GM13977 (cell line): ENCODE measurements at regions not wholly inside any gene's neighbourhood (a gene's known extent, or its start where the extent isn't known, plus 50 kb on each side); places are given as distances from the start of the nearest gene placed in this dataset.
A peak's percentile ranks its signal among the peaks of the same experiment; 100 is the strongest.
"Not testable (repeated sequence)": the region's sequence is repeated elsewhere in the genome, so short reads cannot be mapped to it uniquely, and the experiment has no call there.

Experiments used
- DNase-seq: peaks from one replicate; pipeline ENCODE4 v3.0.0; 2012; ENCODE audit warnings: low spot score
- CTCF ChIP-seq: IDR thresholded peaks from 2 replicates; pipeline ENCODE4 v1.5.1; 2012; ENCODE audit warnings: mild to moderate bottlenecking, control low read depth; ENCODE audit not compliant: insufficient read depth; ENCODE audit errors: extremely low read depth, missing control alignments
- in situ Hi-C: fragments of 300-500 bp; cut with MboI; formaldehyde crosslinking; loops from one replicate; pipeline ENCODE4 v1.12.0; 2022; ENCODE audit warnings: low sequenced_read_pairs, low pct_unique_long_range_greater_than_20kb, mixed read lengths, inconsistent platforms; ENCODE audit not compliant: unreplicated experiment

GRCh38 chr4:110865611-110866259, 242.9 kb upstream of the PITX2 start:
- DNase-seq = no peak
- in situ Hi-C loops = no loop called here

GRCh38 chr4:110867251-110867960, 244.5 kb upstream of the PITX2 start:
- in situ Hi-C loops = no loop called here
- no peak for TF ChIP-seq CTCF
- peak; percentile 26 for DNase-seq

More at GRCh38 chr4:110865611-110866259, 242.9 kb upstream of the PITX2 start:
- no peak for TF ChIP-seq CTCF

- TF ChIP-seq CTCF = no peak
- DNase-seq = no peak
- in situ Hi-C loops = no loop called here
Observed at GRCh38 chr4:110867981-110868720, 245.3 kb upstream of the PITX2 start.

GRCh38 chr4:110869114-110869513, 246.2 kb upstream of the PITX2 start:
- in situ Hi-C loops = no loop called here
- DNase-seq = no peak
- no peak for TF ChIP-seq CTCF

GRCh38 chr4:110869862-110870572, 247.1 kb upstream of the PITX2 start:
- peak; percentile 17 for DNase-seq
- in situ Hi-C loops = no loop called here
- TF ChIP-seq CTCF = no peak

- in situ Hi-C loops, DNase-seq: not testable (repeated sequence)
Observed at GRCh38 chr4:110876214-110876613, 253.3 kb upstream of the PITX2 start.
